Transverse colon (tissue), 4 donors: ENCODE measurements at regions not wholly inside any gene's neighbourhood (a gene's known extent, or its start where the extent isn't known, plus 50 kb on each side); places are given as distances from the start of the nearest gene placed in this dataset.

Source experiments
- DNase-seq: peaks from one replicate; pipeline ENCODE4 v3.0.0-alpha.2; 2019
- H3K27ac ChIP-seq, 4 donors: fragments of 200-600 bp; sonication (generic); 2 replicates each; pipeline ENCODE4 v1.5.1; 2016 to 2018; ENCODE audit warnings: inconsistent platforms in 4 of 4
- H3K27me3 ChIP-seq: fragments of 200-600 bp; sonication (generic); 2 replicates; pipeline ENCODE4 v1.5.1; 2017; ENCODE audit warnings: inconsistent platforms
- H3K36me3 ChIP-seq, 4 donors: fragments of 200-600 bp; sonication (generic); 2 replicates each; pipeline ENCODE4 v1.5.1; 2017 to 2019; ENCODE audit warnings: inconsistent platforms in 4 of 4
- H3K4me1 ChIP-seq, 4 donors: fragments of 200-600 bp; sonication (generic); 2 replicates each; pipeline ENCODE4 v1.5.1; 2017 to 2020; ENCODE audit warnings: inconsistent platforms in 4 of 4
- H3K4me3 ChIP-seq, 4 donors: fragments of 200-600 bp; sonication (generic); 1 replicate in 1 of 4; 2 replicates in 3 of 4; pipeline versions ENCODE4 v1.5.1 to v1.6.1; 2017 to 2019; ENCODE audit warnings: inconsistent platforms in 4 of 4
- H3K9me3 ChIP-seq, 2 donors: fragments of 200-600 bp; sonication (generic); 2 replicates each; pipeline ENCODE4 v1.5.1; 2017 to 2019; ENCODE audit warnings: inconsistent platforms in 2 of 2
- EP300 ChIP-seq: sonication (generic); formaldehyde crosslinking; IDR thresholded peaks from one replicate; pipeline ENCODE4 v1.6.1; 2017; ENCODE audit warnings: antibody characterized with exemption, low read depth
- POLR2A ChIP-seq: fragments of 450-650 bp; IDR thresholded peaks from one replicate; pipeline ENCODE4 v1.6.1; 2016; ENCODE audit warnings: antibody characterized with exemption, mild to moderate bottlenecking, moderate library complexity
- POLR2AphosphoS5 ChIP-seq, 3 donors: sonication (generic); formaldehyde crosslinking; IDR thresholded peaks; one replicate each; pipeline ENCODE4 v1.6.1; 2016; ENCODE audit warnings: antibody characterized with exemption in 3 of 3
- WGBS, 2 donors: methylation state at CpG; one replicate each; pipeline ENCODE4 v1.1.5; 2018; ENCODE audit warnings: low coverage in 1 of 2; 5-methylcytosine and 5-hydroxymethylcytosine counted together
- in situ Hi-C, 4 donors: fragments of 200-750 bp; cut with MboI; loops; one replicate each; pipeline versions ENCODE4 v1.15.0 to v1.15.1; 2017; ENCODE audit warnings: low sequenced_read_pairs in 3 of 4, low pct_ligation_motif_present in 1 of 4, low pct_unique_long_range_greater_than_20kb in 1 of 4
- intact Hi-C: fragments of 100-400 bp; cut with DNase I; formaldehyde crosslinking; loops from one replicate; pipeline ENCODE4 v1.15.1; 2023; ENCODE audit warnings: low total_unique reads
- TF ChIP-seq, protein P1 (sequence below), 5 experiments: fragments of 200-600 bp in 3 of 5; fragments of 450-650 bp in 2 of 5; sonication (generic) in 3 of 5; IDR thresholded peaks; 1 replicate in 2 of 5; 2 replicates in 3 of 5; pipeline ENCODE4 v1.5.1; 2016 to 2017; ENCODE audit warnings: antibody characterized with exemption in 5 of 5, inconsistent platforms in 3 of 5, mild to moderate bottlenecking in 2 of 5, moderate library complexity in 1 of 5

DNA sequence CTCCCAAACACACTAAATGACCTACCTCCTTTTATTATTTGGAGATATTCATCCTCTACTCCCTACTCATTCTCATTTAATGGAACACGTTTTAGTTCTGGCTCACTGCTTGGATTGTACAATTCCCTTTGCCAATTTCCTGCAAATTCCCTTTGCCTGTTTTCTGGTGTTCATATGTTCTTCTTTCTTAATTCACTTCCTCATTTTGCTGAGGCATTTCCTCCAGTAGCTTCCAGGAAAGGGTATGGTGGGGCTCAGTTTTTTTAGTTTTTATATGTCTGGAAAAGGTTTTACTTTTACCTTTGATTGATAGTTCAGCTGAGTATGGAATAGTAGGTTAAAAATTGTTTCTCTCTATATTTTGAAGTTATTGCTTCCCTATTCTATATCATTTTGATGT, 143.6 kb upstream of the GOLIM4 start:
- in situ Hi-C loops, result no loop called here
- WGBS, 2 donors, result 38 to 60% methylated on average over 1 of the region's 1 CpG
- no peaks in the 10 kb centered on the region for H3K4me1 ChIP-seq
- no peak for DNase-seq
- intact Hi-C loops, result no loop called here
- H3K27me3 ChIP-seq, result peaks cover 12% of the 10 kb centered on the region
- TF ChIP-seq POLR2A (no peak), EP300 (no peak), POLR2AphosphoS5 (IDR thresholded peaks at IDR 0.05) (no peak)
- TF ChIP-seq, protein P1, sequence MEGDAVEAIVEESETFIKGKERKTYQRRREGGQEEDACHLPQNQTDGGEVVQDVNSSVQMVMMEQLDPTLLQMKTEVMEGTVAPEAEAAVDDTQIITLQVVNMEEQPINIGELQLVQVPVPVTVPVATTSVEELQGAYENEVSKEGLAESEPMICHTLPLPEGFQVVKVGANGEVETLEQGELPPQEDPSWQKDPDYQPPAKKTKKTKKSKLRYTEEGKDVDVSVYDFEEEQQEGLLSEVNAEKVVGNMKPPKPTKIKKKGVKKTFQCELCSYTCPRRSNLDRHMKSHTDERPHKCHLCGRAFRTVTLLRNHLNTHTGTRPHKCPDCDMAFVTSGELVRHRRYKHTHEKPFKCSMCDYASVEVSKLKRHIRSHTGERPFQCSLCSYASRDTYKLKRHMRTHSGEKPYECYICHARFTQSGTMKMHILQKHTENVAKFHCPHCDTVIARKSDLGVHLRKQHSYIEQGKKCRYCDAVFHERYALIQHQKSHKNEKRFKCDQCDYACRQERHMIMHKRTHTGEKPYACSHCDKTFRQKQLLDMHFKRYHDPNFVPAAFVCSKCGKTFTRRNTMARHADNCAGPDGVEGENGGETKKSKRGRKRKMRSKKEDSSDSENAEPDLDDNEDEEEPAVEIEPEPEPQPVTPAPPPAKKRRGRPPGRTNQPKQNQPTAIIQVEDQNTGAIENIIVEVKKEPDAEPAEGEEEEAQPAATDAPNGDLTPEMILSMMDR (IDR thresholded peaks at IDR 0.05), result no peak
- H3K27ac ChIP-seq, result no peak overlapping the region
- H3K36me3 ChIP-seq, result no peaks in the 10 kb centered on the region
- H3K4me3 ChIP-seq, result no peak overlapping the region
- H3K9me3 ChIP-seq, result no peaks in the 10 kb centered on the region

DNA sequence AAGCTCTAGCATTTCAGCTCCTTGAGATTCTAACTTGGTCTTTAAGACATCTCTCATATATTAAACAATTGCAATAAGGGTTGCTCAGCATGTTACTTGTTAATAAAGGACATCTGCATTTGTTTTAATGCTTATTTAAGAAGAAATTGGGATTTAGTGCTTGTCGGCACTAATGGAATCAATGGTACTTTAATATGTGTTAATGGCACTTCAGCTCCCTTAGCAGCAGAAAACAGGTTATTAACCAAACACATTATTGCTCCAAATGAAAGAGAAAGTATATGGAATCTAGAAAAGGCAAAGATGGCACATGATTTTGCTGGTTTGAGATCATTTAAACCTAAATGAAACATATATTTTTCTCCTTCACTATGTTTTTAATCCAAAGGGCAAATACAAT, 137.3 kb upstream of the GOLIM4 start:
- Histone ChIP-seq H3K27ac (no peak overlapping the region), H3K27me3 (no peaks in the 10 kb centered on the region), H3K36me3 (no peaks in the 10 kb centered on the region), H3K4me3 (no peak overlapping the region), H3K4me1 (no peaks in the 10 kb centered on the region), H3K9me3 (no peaks in the 10 kb centered on the region)
- no peak for TF ChIP-seq POLR2A
- TF ChIP-seq, protein P1 (IDR thresholded peaks at IDR 0.05), result no peak
- TF ChIP-seq EP300, result no peak
- TF ChIP-seq POLR2AphosphoS5 (IDR thresholded peaks at IDR 0.05), result no peak
- intact Hi-C loops (no loop called here), in situ Hi-C loops (no loop called here)
- DNase-seq, result no peak
- WGBS, 2 donors, result 97 to 100% methylated on average over 1 of the region's 1 CpG

DNA sequence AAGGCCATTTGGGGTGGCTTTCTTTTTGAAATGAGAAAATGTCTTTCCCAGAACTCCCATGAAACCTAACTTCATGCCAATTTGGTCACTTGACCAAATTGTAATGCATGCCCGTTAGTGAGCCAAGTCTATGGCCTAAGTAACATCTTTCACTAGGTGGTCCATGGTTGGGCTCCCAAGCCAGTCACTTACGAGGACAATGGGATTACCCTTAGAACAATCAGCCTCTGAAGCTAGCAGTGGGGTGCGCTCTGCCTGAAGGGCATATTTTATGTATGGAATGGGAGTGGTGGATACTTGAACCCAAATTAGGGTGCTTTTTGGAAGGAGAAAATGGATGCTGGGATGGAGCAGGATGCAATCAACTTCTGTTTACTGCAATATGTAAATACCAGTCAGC, 127.4 kb upstream of the GOLIM4 start:
- Histone ChIP-seq H3K27me3 (no peaks in the 10 kb centered on the region), H3K4me3 (no peak overlapping the region), H3K36me3 (no peaks in the 10 kb centered on the region), H3K4me1 (no peaks in the 10 kb centered on the region), H3K9me3 (no peaks in the 10 kb centered on the region), H3K27ac (no peak overlapping the region)
- intact Hi-C loops, result no loop called here
- WGBS, 2 donors, result 89 to 100% methylated on average over 1 to 3 of the region's 3 CpGs
- in situ Hi-C loops, result loop anchor here in 2 of 4 donors (25.0 kb wide), 1 partner anchor 239 kb away; no protein-coding TSS in a partner anchor
- TF ChIP-seq, protein P1 (IDR thresholded peaks at IDR 0.05), result no peak
- TF ChIP-seq EP300, result no peak
- no peak for TF ChIP-seq POLR2AphosphoS5 (IDR thresholded peaks at IDR 0.05)
- no peak for TF ChIP-seq POLR2A
- no peak for DNase-seq

DNA sequence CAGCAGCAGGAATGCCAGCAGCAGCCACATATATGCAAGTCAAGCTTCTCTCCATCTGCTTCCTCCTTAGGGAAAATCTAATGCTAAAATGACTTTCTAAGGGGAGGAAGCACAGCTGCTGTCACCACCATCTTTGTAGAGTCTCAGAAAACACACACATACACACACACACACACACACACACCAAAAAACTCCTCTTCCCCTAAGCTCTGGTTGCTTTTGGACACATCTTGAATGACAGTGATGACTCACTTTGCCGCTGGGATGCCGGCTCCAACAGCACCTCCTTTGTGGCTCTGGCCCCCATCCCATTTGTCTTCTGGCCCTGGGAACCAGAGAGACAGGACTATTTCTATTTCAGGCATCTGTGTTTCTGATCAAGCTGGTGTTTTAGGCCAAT, 124.8 kb upstream of the GOLIM4 start:
- no peaks in the 10 kb centered on the region for H3K36me3 ChIP-seq
- no peaks in the 10 kb centered on the region for H3K9me3 ChIP-seq
- intact Hi-C loops, result no loop called here
- no peaks in the 10 kb centered on the region for H3K4me1 ChIP-seq
- 67% methylated on average over 2 of the region's 2 CpGs; no CpG with 5 or more reads in 1 of the 2 donors for WGBS, 2 donors
- no peaks in the 10 kb centered on the region for H3K27me3 ChIP-seq
- TF ChIP-seq POLR2AphosphoS5 (IDR thresholded peaks at IDR 0.05) (no peak), POLR2A (no peak)
- no peak for DNase-seq
- H3K27ac ChIP-seq, result no peak overlapping the region
- in situ Hi-C loops, result loop anchor here in 2 of 4 donors (25.0 kb wide), 1 partner anchor 242 kb away; no protein-coding TSS in a partner anchor
- H3K4me3 ChIP-seq, result no peak overlapping the region

DNA sequence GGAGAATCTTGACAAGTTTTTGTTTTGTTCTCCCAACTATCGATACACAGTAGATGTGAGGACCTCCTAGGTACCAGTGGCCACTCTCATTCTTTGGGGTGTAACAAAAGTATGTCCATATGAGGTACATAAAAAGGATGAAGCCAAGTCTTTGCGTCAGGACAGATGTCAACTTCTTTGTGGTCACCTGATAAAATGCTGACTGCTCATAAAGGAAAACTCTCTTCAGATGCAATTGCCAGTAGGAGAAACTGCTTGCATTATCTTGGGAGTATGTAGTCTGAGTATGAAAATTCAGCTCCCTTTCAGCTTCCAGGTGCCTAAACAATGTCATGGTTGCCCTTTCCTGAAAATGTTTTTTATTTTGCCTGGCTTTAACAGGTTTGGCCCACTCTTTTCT, 123.8 kb upstream of the GOLIM4 start:
- TF ChIP-seq POLR2A (no peak), POLR2AphosphoS5 (IDR thresholded peaks at IDR 0.05) (no peak), EP300 (no peak)
- TF ChIP-seq, protein P1 (IDR thresholded peaks at IDR 0.05), result no peak
- intact Hi-C loops (no loop called here), in situ Hi-C loops (loop anchor here (10.0 to 25.0 kb wide), 3 partner anchors 243 to 635 kb away; no protein-coding TSS in a partner anchor)
- no peaks in the 10 kb centered on the region for H3K9me3 ChIP-seq
- H3K4me3 ChIP-seq, result no peak overlapping the region
- no peaks in the 10 kb centered on the region for H3K27me3 ChIP-seq
- no peak overlapping the region for H3K27ac ChIP-seq
- no peaks in the 10 kb centered on the region for H3K4me1 ChIP-seq
- WGBS, 2 donors, result 86 to 89% methylated on average over 2 of the region's 2 CpGs
- DNase-seq, result no peak
- no peaks in the 10 kb centered on the region for H3K36me3 ChIP-seq
